Activated T-helper 1 cell treated with anti-CD3 and anti-CD28 coated beads, Interleukin-12 subunit alpha, Interleukin-12 subunit beta, Interleukin-2, Interleukin-4 antibody, amounts not matched to agents 30 ng/mL and 10 ng/mL and 1 ng/mL, durations not matched to agents 14 hours and 24 hours and 36 hours (primary cell): ENCODE measurements at regions not wholly inside any gene's neighbourhood (a gene's known extent, or its start where the extent isn't known, plus 50 kb on each side); places are given as distances from the start of the nearest gene placed in this dataset.

Source experiments
- DNase-seq: peaks from one replicate; pipeline ENCODE4 v3.0.0; 2021; ENCODE audit warnings: low spot score
- H3K27ac Mint-ChIP-seq: one replicate; pipeline ENCODE4 v1.8.0; 2021; ENCODE audit warnings: mild to moderate bottlenecking, mixed read lengths
- H3K27me3 Mint-ChIP-seq: one replicate; pipeline ENCODE4 v1.8.0; 2022; ENCODE audit warnings: mild to moderate bottlenecking, moderate library complexity, mixed read lengths; ENCODE audit not compliant: insufficient read depth
- H3K36me3 Mint-ChIP-seq: one replicate; pipeline ENCODE4 v1.8.0; 2021; ENCODE audit warnings: low read depth, mixed read lengths
- H3K4me1 Mint-ChIP-seq: one replicate; pipeline ENCODE4 v1.8.0; 2021; ENCODE audit warnings: low read depth, mixed read lengths
- H3K4me3 Mint-ChIP-seq: one replicate; pipeline ENCODE4 v1.8.0; 2021; ENCODE audit warnings: mild to moderate bottlenecking, moderate library complexity, mixed read lengths
- H3K9me3 Mint-ChIP-seq: one replicate; pipeline ENCODE4 v1.8.0; 2021; ENCODE audit warnings: mixed read lengths
- intact Hi-C: fragments of 100-400 bp; cut with micrococcal nuclease; formaldehyde crosslinking; loops from one replicate; pipeline ENCODE4 v1.15.1; 2024

DNA sequence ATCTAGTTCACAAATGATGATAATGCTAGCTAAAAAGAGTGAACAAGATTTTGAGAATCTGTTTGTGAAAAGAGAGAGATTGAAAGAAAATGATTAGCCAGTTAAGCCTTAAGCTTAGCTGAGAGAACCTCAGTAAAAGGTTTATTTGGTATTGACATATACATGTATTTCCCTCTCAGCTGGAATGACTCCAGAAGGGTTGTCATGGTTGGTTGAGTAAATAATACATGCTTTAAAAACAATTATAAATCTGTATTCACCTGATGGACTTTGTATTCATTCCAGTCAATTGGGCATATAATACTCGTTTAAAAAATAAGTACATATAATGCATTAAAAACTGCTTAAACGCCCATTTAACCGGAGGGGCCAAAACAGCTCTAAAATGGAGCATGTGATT, 181.4 kb downstream of the GRB14 start:
- H3K4me1 Mint-ChIP-seq: no peaks in the 10 kb centered on the region
- no peaks in the 10 kb centered on the region for H3K27me3 Mint-ChIP-seq
- no peaks in the 10 kb centered on the region for H3K9me3 Mint-ChIP-seq

DNA sequence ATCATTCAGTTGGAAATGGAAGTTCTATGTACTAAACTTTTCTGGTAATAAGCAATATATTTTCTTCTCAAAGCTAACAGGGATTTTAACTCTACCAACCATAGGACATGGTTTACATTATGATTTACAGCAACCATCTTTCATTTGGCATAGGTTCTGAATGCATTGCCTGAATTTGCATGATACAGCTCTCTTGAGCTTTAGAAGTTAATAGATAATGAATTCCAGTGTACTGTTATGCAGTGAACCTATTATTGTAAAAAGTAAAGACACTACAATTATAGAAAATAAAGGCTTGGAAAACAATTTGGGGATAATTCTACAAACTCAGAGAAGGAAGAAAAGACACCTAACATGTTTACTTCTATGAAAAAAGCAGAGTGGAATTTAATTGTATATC, 182.0 kb downstream of the GRB14 start:
- Mint-ChIP-seq H3K36me3 (no peaks in the 10 kb centered on the region), H3K27ac (no peak overlapping the region), H3K4me3 (no peak overlapping the region), H3K4me1 (no peaks in the 10 kb centered on the region), H3K9me3 (no peaks in the 10 kb centered on the region), H3K27me3 (no peaks in the 10 kb centered on the region)
- no peak for DNase-seq
- intact Hi-C loops: no loop called here

More for the DNA sequence above, 181.4 kb downstream of the GRB14 start:
- intact Hi-C loops: no loop called here
- Mint-ChIP-seq H3K4me3 (no peak overlapping the region), H3K27ac (no peak overlapping the region), H3K36me3 (no peaks in the 10 kb centered on the region)
- no peak for DNase-seq

DNA sequence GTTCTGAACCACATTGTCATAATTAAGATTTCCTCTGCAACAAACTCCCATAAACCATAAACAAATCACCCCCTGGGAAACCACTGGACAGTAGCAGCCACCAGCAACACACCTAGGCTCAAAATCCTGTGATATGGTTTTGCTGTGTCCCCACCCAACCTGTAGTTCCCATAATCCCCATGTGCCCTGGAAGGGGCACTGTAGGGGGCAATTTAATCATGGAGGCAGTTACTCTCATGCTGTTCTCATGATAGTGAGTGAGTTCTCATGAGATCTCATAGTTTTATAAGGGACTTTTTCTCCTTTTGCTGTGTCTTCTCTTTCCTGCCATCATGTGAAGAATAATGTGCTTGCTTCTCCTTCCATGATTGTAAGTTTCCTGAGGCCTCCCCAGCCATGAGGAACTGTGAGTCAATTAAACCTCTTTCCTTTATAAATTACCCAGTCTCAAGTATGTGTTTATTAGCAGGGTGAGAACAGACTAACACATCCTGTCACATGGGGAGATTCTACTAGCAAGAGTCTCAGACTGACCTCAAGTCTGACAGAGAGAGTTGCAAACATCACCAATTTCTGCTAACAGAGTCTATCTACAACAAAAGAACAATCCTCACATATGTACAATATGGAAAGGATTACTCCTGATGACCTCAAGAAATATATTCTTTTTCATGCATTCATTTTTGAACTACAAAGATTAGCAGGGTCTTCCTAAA, 182.6 kb downstream of the GRB14 start:
- no peaks in the 10 kb centered on the region for H3K27me3 Mint-ChIP-seq
- no peak for DNase-seq
- no peaks in the 10 kb centered on the region for H3K9me3 Mint-ChIP-seq
- H3K4me3 Mint-ChIP-seq: no peak overlapping the region
- intact Hi-C loops: no loop called here
- H3K4me1 Mint-ChIP-seq: no peaks in the 10 kb centered on the region
- H3K36me3 Mint-ChIP-seq: no peaks in the 10 kb centered on the region
- H3K27ac Mint-ChIP-seq: no peak overlapping the region

DNA sequence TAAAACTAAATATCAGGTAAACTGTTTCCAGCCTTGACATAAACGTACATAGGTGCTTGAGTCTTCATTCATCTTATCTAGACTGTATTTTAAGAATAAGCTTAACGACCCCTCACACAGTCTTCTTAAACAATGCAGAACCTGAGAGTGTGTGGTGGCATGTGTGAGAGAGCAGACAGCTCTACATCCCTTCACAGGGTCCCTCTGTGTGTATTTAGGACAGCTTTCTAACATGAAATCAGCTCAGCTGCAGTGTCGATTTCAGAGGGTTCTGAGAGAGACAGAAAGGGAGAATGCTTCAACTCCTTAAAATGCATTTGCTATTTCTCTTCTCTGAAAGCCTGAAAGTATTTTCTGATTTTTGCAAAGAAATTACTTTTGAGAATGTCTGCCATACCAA, 185.2 kb downstream of the GRB14 start:
- DNase-seq: no peak
- no peak overlapping the region for H3K27ac Mint-ChIP-seq
- H3K9me3 Mint-ChIP-seq: no peaks in the 10 kb centered on the region
- no peaks in the 10 kb centered on the region for H3K27me3 Mint-ChIP-seq
- no peaks in the 10 kb centered on the region for H3K36me3 Mint-ChIP-seq
- intact Hi-C loops: no loop called here
- no peaks in the 10 kb centered on the region for H3K4me1 Mint-ChIP-seq
- no peak overlapping the region for H3K4me3 Mint-ChIP-seq

DNA sequence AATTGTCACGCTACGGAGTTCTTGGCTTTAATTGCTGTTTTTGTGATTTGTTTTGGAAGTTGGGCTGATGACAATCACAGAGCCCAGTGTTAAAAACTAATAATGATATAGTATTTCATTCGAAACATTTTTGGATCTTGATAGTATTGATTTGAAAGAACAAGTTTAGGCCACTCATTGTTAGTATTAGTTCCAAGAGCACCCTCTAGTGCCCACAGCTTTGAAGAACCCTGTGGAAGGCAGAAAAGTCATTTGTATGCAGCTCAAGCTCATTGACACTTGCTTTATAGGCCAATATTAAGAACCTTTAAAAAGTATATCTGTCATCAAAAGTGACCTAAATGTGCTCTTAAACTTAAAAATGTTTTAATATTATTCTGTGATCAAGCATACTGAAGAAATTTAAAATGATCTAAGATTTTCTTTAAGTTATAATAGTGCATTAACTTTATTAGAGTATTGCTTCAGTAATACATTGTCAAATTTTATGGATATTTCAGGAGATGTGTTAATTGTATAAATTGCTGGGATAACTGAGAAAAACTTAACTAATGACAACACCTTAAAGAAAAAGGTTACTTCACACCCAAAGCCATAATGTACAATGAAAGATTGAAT, 191.0 kb downstream of the GRB14 start:
- Mint-ChIP-seq H3K36me3 (no peaks in the 10 kb centered on the region), H3K9me3 (no peaks in the 10 kb centered on the region), H3K27ac (no peak overlapping the region), H3K27me3 (no peaks in the 10 kb centered on the region), H3K4me3 (no peak overlapping the region), H3K4me1 (no peaks in the 10 kb centered on the region)
- intact Hi-C loops: no loop called here
- no peak for DNase-seq

DNA sequence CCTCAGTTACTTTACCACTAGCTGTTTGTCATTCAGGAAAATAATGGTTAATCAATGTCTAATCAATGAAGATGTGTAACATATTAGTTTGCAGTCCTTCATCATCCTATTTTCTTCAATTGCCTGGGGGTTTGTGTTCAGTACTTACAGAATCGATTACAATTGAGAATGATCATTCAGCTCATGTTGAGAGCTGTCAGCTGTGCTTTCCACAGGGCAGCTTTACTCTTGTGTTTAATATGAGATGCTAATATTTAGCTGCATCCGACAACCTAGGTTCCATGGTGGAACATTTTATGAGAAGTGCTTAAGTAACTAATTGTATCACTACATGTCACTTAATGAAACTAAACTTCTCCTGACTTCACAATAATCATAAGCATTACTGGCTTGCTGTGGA, 191.9 kb downstream of the GRB14 start:
- Mint-ChIP-seq H3K27me3 (no peaks in the 10 kb centered on the region), H3K36me3 (no peaks in the 10 kb centered on the region), H3K9me3 (no peaks in the 10 kb centered on the region), H3K27ac (no peak overlapping the region), H3K4me1 (no peaks in the 10 kb centered on the region), H3K4me3 (no peak overlapping the region)
- no peak for DNase-seq
- intact Hi-C loops: no loop called here

DNA sequence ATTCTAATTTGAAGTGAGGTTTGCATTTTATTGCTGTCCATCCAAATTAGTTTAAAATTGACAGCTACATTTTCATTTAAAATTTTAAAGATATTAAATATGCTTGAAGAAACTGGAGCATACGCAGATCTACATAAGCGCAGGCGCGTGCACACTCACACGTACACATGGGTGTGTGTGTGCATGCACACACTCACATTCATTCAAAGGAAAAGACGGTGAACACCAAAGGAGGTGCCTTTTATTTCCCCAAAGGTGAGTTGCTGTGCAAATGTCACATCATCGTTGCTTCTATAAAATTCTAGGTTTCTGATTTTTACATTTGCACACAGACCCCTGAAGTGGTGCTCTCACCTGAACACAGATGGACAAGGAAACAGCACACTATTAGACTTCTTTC, 194.2 kb downstream of the GRB14 start:
- no peak overlapping the region for H3K27ac Mint-ChIP-seq
- no peaks in the 10 kb centered on the region for H3K9me3 Mint-ChIP-seq
- intact Hi-C loops: no loop called here

DNA sequence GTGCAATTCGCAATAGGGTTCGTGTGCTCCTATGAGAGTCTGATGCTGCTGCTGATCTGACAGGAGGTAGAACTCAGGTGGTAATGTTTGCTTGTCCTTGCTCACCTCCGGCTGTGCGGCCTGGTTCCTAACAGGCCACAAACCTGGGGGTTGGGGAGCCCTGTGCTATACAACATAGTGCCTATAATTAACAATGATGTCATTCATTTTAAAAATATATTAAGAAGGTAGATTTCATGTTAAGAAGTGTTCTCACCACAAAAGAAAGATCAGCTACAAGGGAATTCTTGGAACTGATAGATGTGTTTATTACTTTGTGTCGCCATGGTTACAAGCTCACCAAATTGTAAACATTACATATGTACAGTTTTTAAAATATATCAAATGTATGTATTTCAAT, 200.5 kb downstream of the GRB14 start:
- intact Hi-C loops: no loop called here
- H3K27me3 Mint-ChIP-seq: no peaks in the 10 kb centered on the region
- H3K27ac Mint-ChIP-seq: no peak overlapping the region
- DNase-seq: no peak
- H3K4me3 Mint-ChIP-seq: no peak overlapping the region
- H3K4me1 Mint-ChIP-seq: no peaks in the 10 kb centered on the region
- no peaks in the 10 kb centered on the region for H3K9me3 Mint-ChIP-seq
- no peaks in the 10 kb centered on the region for H3K36me3 Mint-ChIP-seq

More for the DNA sequence above, 194.2 kb downstream of the GRB14 start:
- no peaks in the 10 kb centered on the region for H3K27me3 Mint-ChIP-seq
- no peak overlapping the region for H3K4me3 Mint-ChIP-seq
- H3K4me1 Mint-ChIP-seq: no peaks in the 10 kb centered on the region
- DNase-seq: no peak
- no peaks in the 10 kb centered on the region for H3K36me3 Mint-ChIP-seq

DNA sequence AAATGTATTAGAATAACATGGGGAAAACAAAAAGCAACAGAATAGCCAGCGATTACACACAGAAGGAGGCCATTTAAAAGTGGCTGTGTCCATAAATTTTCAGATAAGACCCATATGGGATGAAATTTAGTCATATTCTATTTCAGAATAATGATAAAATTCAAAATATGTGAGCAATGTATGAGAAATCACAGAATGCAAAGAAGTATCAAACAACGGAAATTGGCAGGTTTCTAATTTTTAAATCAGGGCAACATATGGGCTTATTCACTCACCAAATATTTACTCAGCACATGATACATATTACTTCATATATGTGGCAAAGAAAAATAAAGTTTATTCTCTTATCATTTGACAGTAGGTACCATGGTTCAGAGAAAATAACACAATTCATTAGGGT, 208.5 kb downstream of the GRB14 start:
- no peaks in the 10 kb centered on the region for H3K36me3 Mint-ChIP-seq
- H3K4me1 Mint-ChIP-seq: no peaks in the 10 kb centered on the region
- H3K27ac Mint-ChIP-seq: no peak overlapping the region
- intact Hi-C loops: no loop called here
- no peak overlapping the region for H3K4me3 Mint-ChIP-seq
- no peaks in the 10 kb centered on the region for H3K9me3 Mint-ChIP-seq
- no peaks in the 10 kb centered on the region for H3K27me3 Mint-ChIP-seq
- DNase-seq: no peak

DNA sequence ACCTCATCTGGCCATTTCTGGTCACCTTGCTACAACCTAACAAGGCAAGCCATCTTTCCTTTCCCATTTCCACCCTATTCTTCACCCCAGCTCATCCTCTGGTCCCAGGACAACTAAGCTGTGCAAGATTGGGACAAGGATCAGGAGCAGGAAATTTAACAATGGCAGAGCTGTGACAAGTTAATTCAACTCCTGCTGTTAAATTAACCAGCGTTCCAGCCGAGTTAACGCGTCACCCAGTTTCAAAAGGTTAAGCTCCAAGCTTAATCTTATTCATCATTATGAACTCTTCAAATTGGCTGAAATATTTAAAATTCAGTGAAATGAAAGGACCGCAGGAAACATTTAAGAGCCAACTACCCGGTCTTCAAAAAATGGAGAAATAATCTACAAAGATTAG, 231.9 kb downstream of the GRB14 start:
- Mint-ChIP-seq H3K27me3 (no peaks in the 10 kb centered on the region), H3K4me1 (no peaks in the 10 kb centered on the region), H3K36me3 (no peaks in the 10 kb centered on the region), H3K27ac (no peak overlapping the region), H3K4me3 (no peak overlapping the region), H3K9me3 (no peaks in the 10 kb centered on the region)
- intact Hi-C loops: no loop called here
- no peak for DNase-seq

DNA sequence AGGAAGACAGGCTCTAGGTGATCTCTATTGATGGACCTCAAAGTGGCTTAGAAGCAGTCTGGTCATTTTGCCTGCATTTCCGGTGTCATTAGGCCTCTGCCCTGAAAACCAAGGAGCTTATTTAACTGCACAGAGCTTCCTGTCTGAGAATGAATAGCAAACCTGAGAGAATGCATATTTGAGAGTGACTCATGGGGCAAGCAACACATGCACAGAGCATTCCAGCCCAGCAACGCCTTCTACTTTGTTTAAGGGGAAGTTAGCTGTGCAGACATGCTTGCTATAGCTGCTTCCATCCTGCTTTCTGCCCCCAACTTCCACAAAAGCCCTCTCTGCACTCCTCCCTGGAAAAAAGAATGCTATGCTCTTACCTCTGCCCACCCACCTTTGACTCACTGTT, 232.8 kb downstream of the GRB14 start:
- intact Hi-C loops: no loop called here
- Mint-ChIP-seq H3K9me3 (no peaks in the 10 kb centered on the region), H3K27me3 (no peaks in the 10 kb centered on the region), H3K27ac (no peak overlapping the region), H3K4me3 (no peak overlapping the region), H3K4me1 (no peaks in the 10 kb centered on the region), H3K36me3 (no peaks in the 10 kb centered on the region)
- no peak for DNase-seq

DNA sequence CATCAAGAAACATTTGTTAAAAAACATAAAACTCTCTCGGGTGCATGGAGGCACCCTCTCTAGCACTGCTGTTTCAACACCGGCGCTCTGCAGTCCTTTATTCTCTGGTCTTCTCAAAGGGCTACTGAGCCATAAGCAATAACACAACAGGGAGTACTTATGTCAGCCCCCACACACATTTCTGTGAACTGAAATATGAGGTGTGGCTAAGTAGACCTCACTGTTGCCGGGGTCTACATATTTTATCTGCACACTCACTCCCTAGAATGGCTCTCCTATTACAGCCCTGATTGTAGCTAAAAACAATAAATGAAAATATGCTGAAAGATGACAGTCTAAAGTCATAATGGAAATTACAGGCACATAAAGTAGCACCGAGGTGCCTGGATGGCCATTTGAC, 235.1 kb downstream of the GRB14 start:
- Mint-ChIP-seq H3K4me3 (no peak overlapping the region), H3K36me3 (no peaks in the 10 kb centered on the region), H3K9me3 (no peaks in the 10 kb centered on the region), H3K27me3 (no peaks in the 10 kb centered on the region), H3K4me1 (no peaks in the 10 kb centered on the region), H3K27ac (no peak overlapping the region)
- intact Hi-C loops: no loop called here
- DNase-seq: no peak

DNA sequence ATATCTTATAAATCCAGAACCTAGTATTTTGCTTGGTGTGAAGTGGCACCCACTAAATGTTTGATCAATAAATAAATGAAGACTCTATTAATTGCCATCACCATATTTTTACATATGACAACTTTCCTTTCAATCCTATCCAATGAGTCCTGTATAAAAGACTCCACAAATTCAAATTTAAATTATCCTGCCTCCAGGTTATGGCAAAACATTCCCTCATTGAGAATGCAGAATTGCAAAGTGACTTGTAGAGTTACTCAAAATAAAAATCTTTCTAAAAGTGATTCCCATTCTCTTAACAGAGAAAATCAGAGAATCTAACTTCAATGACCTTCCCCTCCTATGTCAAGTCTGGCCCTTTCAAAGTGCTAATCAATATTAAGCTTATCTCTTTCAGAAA, 236.8 kb downstream of the GRB14 start:
- Mint-ChIP-seq H3K27ac (no peak overlapping the region), H3K27me3 (no peaks in the 10 kb centered on the region), H3K4me3 (no peak overlapping the region), H3K9me3 (no peaks in the 10 kb centered on the region), H3K4me1 (no peaks in the 10 kb centered on the region), H3K36me3 (no peaks in the 10 kb centered on the region)
- intact Hi-C loops: no loop called here
- DNase-seq: no peak

DNA sequence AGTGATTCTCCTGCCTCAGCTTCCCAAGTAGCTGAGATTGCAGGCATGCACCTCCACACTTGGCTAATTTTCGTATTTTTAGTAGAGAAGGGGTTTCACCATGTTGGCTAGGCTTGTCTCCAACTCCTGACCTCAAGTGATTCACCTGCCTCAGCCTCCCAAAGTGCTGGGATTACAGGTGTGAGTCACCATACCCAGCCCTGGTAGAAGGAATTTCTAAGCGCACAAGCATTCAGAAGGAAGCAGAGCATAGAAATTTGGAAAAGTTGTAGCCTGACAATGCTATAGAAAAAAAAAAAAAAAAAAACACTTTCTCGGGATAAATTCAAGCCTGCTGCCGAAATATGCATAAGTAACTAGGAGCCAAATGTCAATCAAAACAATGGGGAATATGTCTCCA, 249.4 kb downstream of the GRB14 start:
- no peak for DNase-seq
- Mint-ChIP-seq H3K4me1 (no peaks in the 10 kb centered on the region), H3K27ac (no peak overlapping the region), H3K36me3 (no peaks in the 10 kb centered on the region), H3K4me3 (no peak overlapping the region), H3K9me3 (no peaks in the 10 kb centered on the region), H3K27me3 (no peaks in the 10 kb centered on the region)
- intact Hi-C loops: no loop called here
